GM21825 (cell line): ENCODE measurements at regions not wholly inside any gene's neighbourhood (a gene's known extent, or its start where the extent isn't known, plus 50 kb on each side); places are given as distances from the start of the nearest gene placed in this dataset.
"Not testable (repeated sequence)": the region's sequence is repeated elsewhere in the genome, so short reads cannot be mapped to it uniquely, and the experiment has no call there.

ENCODE experiments used
- ATAC-seq: cut with Tn5 transposase; IDR thresholded peaks from one replicate; pipeline ENCODE4 v1.9.1; 2021; ENCODE audit warnings: mild to moderate bottlenecking, moderate library complexity; ENCODE audit not compliant: unreplicated experiment

DNA sequence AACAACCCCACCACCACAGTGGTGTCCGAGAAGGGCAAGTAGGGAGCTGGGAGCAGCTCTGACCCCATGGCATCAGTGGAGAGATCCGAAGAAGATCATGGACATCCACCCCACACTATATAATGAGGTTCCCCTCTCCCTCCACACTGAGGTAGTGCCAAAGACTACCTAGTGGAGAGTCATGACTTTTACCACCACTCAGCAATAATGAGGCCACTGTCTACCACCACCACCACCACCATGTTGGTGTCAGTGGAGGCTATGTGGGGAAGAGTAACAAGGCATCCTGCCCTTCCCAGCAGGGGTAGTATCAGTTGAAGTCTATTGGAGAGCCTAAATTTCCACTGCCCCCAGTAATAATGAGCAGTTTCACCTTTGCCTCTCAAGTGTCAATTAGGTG, 321.7 kb upstream of the ZC3H15 start:
- ATAC-seq = no peak

DNA sequence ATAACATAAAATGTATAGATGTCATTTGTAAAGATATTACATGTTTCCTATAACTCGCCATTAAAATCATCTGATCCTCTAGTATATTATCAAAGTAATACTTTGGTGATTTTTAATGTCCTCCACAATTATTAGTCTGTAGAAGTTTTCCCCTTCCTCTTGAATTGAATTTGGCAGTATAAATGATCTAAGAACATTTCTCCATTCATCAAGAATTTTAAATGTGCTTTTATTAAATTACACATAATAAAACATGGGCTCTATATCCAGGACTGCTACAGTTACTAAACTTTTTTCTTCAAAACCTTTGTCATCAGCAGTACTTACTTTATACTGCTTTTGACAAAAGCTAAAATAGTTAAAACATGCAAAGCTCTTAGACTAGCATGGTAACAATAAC, 315.4 kb upstream of the ZC3H15 start:
- ATAC-seq = no peak

DNA sequence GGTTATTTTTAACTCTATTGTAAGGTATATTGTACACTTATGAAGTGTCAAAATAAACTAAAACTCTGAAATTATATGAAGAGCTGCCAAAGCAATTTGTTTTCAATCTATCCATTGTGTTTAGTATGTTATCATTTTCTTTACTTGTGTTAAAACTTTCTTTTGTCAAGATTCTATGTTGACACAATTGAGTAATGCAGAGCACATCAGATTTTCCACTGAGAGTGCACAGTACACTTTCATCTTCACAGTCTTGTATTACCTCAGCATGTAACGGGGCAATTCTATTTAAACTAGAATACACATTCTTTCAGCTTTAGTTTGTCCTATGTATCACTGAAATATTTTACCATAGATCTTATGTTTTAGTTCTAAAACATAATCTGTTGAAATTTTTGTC, 304.4 kb upstream of the ZC3H15 start:
- no peak for ATAC-seq

DNA sequence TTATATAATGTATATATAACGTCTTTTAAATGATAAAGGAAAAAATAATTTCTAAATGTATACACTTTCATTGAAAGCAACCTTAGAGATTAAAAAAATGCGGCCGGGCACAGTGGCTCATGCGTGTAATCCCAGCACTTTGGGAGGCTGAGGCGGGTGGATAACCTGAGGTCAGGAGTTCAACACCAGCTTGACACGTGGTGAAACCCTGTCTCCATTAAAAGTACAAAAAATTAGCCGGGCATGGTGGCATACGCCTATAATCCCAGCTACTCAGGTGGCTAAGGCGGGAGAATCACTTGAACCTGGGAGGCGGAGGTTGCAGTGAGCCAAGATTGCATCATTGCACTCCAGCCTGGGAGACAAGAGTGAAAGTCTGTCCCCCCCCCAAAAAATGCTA, 303.7 kb upstream of the ZC3H15 start:
- not testable (repeated sequence) for ATAC-seq

DNA sequence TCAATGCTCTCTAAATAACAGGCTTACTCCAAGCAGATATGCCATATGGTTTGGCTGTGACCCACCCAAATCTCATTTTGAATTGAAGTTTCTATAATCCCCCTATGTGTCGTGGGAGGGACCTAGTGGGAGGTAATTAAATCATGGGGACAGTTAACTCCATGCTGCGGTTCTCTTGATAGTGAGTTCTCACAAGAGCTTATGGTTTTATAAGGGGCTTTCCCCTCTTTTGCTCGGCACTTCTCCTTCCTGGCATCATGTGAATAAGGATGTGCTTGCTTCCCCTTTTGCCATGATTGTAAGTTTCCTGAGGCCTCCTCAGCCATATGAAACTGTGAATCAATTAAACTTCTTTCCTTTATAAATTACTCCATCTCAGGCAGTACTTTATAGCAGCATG, 302.7 kb upstream of the ZC3H15 start:
- no peak for ATAC-seq

DNA sequence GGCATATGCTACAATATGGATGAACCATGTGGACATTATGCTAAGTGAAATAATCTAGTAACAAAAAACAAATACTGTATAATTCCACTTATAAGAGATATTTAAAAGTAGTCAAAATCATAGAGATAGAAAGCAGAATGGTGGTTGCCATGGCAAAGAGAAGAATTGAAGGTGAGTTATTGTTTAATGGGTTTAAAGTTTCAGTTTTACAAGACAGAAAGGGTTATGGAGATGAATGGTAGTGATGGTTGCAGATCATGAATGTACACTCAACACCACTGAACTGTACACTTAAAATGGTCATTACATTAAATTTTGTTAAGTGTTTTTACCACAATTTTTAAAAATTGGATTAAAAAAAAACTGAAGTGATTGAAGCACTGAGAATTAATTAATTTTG, 298.2 kb upstream of the ZC3H15 start:
- ATAC-seq = no peak

DNA sequence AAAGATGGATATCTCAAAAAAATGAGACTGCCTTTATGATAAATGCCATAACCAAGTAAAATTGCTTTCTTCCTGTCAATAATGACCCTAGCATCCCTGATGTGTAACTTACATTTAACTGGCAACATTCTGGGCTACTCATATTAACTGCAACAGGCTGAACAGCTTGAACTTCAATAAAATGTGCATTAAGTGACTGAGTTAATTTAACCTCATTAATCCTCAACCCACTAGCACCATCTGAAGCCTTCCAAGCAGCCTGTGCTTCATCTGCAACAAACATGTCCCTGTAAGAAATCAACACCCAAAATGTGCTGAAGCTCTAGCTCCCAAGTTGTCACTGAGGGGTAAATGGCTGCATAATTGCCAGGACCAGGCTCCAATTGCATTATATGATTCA, 296.2 kb upstream of the ZC3H15 start:
- ATAC-seq = no peak

DNA sequence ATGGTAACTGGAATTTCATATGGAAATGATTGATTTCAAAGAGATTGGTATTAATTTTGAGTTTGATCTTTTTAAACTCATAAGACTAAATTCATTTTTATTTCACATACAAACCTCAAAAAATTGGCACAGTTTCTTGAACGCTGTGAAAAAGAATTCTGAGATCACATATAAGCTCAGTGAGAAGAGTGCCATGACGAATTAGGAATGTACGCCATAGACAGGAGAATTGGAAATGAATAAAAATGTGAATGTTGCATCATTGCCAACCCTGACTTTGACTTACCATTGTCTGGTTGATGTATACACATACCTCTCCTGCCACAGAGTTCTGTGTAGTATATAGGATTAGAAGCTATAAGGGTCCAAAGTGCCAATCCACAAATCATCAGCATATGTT, 290.4 kb upstream of the ZC3H15 start:
- no peak for ATAC-seq

DNA sequence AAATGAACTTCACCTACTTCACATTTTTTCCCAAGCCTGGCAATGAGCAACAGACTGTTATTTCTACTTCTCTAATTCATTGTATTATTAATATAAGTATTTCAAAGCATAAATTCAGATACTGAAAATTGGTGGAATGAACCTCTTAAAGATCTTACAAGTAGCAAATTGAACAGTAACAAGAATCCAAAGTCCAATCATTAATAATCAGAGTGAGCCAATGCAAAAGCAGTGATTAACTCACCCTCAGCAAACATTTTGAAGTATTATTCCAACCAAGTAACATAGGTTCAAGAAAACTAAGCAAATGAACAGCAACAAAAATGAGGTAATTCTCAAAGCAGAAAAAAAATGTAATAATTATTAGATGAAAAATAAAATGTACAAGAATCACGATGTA, 288.1 kb upstream of the ZC3H15 start:
- no peak for ATAC-seq

DNA sequence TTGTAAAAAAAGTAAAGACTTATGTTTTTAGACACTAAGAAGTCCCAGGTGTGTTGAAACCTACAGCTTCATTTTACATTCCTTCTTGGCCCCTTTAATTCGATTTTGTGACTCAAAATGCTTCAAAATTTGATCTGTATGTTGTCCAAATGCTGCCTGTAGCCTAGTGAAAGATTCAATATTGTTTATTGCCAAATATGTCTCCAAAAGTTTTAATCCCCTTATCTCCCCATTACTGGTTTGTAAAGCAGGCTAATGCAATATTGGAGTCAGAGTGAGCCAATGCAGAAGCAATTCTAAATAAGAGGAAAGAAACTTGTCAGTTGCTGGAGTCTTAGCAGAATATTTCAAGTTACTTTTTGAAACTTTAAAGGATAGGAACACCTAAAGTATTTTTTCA, 287.0 kb upstream of the ZC3H15 start:
- ATAC-seq = no peak

DNA sequence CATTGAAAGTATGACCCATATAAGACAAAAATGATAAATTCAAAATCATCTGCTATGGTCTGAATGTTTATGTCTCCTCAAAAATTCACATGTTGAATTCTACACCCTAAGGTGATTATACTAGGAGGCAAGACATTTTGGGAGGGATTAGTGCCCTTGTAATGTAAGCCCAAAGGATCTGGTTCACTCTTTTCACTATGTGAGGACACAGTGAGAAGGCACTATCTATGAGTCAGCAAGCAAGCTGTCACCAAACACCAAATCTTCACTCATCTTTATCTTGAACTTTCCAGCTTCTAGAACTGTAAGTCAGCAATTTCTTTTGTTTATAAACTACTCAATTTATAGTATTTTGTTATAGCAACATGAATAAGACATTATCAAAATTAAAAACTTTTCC, 284.7 kb upstream of the ZC3H15 start:
- ATAC-seq = no peak

DNA sequence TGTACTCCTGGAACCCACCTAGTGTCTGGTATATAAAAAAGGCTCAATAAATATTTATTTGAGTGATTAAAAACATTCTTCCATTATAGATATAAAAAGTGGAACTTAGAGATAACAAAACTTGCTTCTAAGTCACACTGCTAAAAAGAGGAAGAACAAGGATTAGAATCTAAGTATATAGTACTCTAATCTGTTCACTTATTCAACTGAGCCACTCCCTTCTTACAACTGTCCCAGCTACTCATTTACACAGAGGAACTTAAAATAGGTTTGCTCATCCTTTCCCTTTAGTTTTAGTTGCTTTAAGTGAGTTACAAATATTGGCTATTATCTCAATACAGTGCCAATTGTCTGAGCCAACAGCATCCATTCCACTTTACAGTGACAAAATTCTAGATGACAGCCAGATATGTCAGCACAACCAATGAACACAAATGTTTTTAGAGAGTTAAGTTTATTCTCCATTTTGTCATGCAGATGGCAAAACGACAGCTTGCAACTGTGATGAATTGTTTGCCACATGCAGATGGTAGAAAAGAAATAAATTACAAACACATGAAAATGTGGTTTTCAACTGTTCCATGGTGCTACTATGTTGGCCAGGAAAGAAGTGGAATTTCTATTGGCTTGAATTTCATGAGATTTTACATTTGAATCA, 280.7 kb upstream of the ZC3H15 start:
- ATAC-seq = no peak

DNA sequence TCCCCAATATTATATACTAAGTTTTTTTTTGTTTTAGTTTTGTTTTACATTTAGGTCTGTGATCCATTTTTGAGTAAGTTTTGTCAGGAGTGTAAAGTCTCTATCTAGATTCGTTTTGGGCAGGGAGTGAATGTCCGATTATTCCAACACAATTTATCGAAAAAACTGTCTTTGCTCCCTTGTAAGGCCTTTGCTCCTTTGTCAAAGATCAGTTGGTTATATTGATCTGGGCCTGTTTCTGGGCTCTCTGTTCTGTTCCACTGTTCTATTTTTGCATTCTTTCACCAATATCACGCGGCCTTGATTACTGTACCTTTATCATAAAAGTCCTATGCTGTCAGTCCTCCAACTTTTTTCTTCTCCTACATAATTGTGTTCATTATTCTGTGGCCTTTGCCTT, 276.5 kb upstream of the ZC3H15 start:
- no peak for ATAC-seq

DNA sequence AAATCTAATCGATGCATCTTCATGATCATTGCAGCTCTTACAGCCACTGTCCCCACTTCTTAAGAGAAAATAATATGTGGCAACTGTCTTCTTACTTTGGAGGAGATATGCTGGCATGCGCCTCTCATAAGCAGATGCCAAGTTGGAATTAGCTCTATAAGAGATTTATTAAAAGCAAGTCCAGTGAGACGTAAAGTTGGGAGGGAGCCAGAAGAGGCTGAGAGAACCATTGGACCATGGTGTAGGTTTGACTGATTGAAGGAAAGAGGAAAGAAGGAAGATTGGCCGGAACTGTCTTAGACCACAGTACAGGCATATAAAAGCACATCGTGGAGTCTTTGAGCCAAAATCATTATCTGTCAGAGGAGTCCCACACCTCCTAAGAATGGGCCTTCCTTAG, 265.7 kb upstream of the ZC3H15 start:
- ATAC-seq = no peak

DNA sequence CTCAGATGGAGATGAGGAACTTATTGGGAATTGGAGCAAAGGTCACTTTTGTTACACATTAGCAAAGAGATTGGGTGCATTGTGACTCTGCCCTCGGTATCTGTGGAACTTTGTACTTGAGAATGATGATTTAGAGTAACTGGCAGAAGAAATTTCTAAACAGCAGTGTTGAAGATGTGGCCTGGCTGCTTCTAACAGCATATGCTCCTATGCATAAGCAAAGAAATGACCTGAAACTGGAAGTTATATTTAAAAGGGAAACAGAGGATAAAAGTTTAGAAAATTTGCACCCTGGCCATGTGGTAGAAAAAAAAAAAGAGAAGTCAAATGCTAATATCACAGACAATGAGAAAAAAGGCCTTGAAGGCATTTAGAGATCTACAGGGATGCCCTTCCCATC, 256.8 kb upstream of the ZC3H15 start:
- ATAC-seq = no peak

DNA sequence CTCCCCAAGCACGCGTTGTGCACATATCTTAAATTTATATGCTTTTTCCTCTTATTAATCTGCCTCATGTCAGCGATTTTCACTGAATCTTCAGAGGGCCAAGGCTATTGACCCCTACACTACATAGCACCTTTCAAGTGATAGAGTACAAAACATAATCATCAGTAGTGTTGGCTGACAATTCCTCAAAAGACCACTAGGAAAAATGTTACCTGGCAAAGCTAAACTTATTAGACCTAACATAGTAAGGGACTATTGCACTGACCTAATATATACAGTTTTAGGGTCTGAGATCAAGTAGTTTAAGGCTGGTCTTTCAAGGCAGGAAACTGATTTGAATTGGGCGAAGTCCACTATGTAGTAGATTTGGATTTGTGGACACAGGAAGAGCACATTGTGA, 244.2 kb upstream of the ZC3H15 start:
- ATAC-seq = no peak

DNA sequence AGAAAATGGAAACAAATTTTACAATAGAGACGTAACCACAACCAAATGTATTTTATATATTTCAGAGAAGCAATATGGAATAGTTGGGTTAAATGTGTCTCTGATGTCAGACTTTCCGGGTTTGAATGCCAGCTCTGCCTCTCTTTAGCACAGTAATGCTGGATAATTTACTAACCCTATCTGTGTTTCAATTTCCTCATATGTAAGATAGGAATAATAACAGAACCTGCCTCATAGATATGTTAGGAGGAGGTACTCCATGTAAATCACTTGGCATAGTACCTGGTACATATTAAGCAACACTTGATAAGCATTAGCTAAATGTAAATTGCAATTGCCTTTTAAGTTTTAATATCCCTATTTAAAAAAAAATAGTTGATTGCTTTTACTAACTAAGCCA, 231.3 kb upstream of the ZC3H15 start:
- ATAC-seq = no peak

DNA sequence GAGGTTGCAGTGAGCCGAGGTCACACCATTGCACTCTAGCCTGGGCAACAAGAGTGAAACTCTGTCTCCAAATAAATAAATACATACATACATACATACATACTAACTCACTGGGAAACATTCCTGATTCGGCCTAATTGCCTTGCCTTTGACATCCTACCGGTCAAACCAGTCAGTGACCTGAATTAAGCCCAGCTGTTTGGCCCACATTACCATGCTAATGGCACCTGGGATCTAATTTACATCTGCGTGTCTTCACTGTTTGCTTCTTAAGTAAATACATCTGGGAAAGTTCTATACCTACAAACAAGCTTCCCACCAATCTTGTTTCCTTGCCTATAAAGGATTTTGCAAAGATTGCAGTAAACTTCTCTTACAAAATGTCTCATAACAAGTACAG, 230.2 kb upstream of the ZC3H15 start:
- ATAC-seq = no peak

DNA sequence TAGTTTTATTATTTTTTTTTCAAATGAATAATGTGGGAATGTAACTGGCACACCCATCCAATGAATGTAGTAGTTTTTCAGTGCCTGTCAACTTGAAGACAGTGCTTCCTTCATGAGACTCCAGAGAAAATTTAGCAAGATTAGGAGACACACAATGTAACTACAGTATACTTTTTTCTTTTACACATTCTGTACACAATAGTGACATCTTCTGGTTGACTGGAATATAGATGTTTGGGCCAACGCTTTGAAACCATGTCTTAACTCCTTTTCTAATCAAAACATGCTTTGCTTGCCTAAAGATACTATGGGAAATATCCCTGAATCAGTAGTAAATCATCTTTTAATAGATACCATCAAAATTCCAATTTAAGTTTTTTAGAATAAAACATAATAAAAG, 229.5 kb upstream of the ZC3H15 start:
- no peak for ATAC-seq

DNA sequence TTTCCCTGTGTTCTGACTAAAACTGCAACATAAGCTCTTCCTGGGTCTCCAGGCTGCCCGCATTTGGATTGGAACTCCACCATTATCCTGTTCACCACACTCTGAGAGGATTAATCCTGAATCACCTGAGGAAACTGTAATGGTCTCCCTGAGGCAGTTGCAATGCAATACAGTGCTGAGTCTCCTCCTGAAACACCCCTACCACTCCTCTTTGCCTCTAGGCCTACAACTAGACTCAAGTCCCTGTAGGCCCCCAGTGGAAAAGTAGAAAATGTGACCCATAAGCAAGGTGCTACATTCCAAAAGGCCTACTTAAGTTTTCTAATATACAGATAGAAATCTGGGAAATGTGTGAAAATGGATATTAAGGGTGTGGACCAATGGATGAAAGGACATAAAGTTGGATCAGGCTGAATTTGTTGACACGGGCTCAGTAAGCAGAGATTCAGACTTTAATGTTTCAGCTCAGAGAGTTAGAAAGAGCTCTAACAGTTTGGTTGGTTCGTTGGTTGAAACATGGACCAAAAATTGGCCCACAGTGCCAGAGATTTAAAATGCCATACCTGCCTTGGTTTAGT, 222.3 kb upstream of the ZC3H15 start:
- ATAC-seq = no peak

DNA sequence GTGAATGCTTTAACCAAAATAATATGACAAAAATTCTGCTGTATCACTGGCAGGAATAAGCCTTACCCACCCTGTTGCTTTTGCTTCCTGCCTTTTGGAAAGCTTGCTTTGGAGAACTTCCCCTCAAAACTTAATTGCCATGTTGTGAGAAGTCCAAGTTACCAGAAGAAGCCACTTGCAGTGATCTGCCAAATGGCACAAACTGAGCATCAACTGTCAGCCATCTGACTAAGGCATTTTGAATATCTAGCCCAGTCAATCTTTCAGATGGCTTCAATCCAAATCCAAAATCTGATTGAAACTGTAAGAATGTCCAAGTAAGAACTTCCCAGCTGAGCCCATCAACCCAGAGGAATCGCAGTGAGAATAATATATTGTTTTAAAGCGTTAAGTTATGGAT, 216.5 kb upstream of the ZC3H15 start:
- ATAC-seq = no peak

DNA sequence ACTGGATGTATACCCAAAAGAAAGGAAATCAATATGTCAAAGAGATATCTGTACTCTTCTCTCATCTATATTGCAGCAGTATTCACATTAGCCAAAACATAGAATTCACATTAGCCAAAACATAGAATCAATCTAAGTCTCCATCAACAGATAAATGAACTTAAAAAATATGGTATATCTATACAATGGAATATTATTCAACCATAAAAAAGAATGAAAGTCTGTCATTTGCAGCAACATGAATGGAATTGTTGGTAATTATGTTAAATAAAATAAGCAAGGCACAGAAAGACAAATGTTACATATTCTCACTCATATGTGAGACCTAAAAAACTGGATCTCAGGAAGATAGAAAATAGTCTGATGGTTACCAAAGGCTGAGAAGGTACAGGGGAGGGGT, 212.1 kb upstream of the ZC3H15 start:
- ATAC-seq = no peak

DNA sequence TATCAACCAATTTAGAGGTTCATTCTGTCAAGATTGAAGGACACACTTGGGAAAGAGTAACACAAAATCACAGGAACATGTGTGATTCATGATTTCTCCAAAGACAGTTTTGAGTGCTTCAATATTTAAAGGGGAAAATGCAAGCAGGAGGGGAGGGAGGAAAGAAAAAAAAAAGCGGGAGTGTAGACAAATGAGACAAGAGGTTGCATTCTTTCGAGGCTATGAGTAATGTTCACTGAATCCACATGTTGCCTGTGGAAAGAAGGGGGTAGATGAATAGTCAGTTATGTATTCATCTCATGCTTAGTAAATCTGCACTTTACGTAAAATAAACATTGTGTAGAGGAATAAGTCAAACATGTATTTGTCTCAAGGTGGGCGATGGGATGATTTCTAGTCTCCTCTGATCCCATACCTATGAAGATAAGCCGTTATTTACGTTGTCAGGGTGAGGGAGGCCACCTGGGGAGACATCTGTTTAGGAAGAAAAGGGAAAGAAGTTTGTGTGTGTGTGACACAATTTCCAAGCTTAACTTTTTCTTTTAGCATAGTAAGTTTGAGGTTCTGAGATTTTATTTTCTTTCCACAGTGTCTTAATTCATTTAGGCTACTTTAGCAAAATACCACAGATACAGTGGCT, 211.0 kb upstream of the ZC3H15 start:
- no peak for ATAC-seq
